GM23338 (cell line): ENCODE measurements at regions not wholly inside any gene's neighbourhood (a gene's known extent, or its start where the extent isn't known, plus 50 kb on each side); places are given as distances from the start of the nearest gene placed in this dataset.

Experiments used
- ATAC-seq: fragments of 200-7000 bp; cut with Tn5 transposase; 3 replicates; pipeline ENCODE4 v1.9.1; 2020
- DNase-seq: peaks from one replicate; pipeline ENCODE4 v3.0.0-alpha.2; 2015; ENCODE audit warnings: low spot score
- H2AFZ ChIP-seq: fragments of 200-600 bp; sonication (generic); 2 replicates; pipeline ENCODE4 v1.8.0; 2016; ENCODE audit warnings: antibody characterized with exemption, mild to moderate bottlenecking, moderate library complexity
- H3F3A ChIP-seq: fragments of 200-600 bp; sonication (generic); replicated peaks from 2 replicates; pipeline ENCODE4 v1.8.0; 2017; ENCODE audit warnings: antibody characterized with exemption, mixed run types, low read depth
- H3K27ac ChIP-seq: fragments of 200-600 bp; sonication (generic); 2 replicates; pipeline ENCODE4 v1.6.1; 2016; ENCODE audit warnings: low read depth
- H3K27me3 ChIP-seq: fragments of 200-600 bp; sonication (generic); 2 replicates; pipeline ENCODE4 v1.8.0; 2016; ENCODE audit warnings: mild to moderate bottlenecking, mixed run types, moderate library complexity; ENCODE audit not compliant: insufficient read depth
- H3K36me3 ChIP-seq: fragments of 200-600 bp; sonication (generic); 2 replicates; pipeline ENCODE4 v1.8.0; 2016; ENCODE audit warnings: mild to moderate bottlenecking; ENCODE audit not compliant: insufficient read depth
- H3K4me1 ChIP-seq: fragments of 200-600 bp; sonication (generic); 2 replicates; pipeline ENCODE4 v1.8.0; 2016; ENCODE audit warnings: mild to moderate bottlenecking, moderate library complexity; ENCODE audit not compliant: insufficient read depth
- H3K4me2 ChIP-seq: fragments of 200-600 bp; sonication (generic); 2 replicates; pipeline ENCODE4 v1.7.1; 2017; ENCODE audit warnings: mixed run types
- H3K4me3 ChIP-seq: fragments of 200-600 bp; sonication (generic); 2 replicates; pipeline ENCODE4 v1.6.1; 2016; ENCODE audit warnings: mixed run types
- H3K79me2 ChIP-seq: fragments of 200-600 bp; sonication (generic); replicated peaks from 2 replicates; pipeline ENCODE4 v1.8.0; 2017; ENCODE audit warnings: mild to moderate bottlenecking; ENCODE audit not compliant: insufficient read depth
- H3K9me2 ChIP-seq: fragments of 200-600 bp; sonication (generic); 2 replicates; pipeline ENCODE4 v1.8.0; 2017; ENCODE audit not compliant: insufficient read depth
- H4K20me1 ChIP-seq: fragments of 200-600 bp; sonication (generic); replicated peaks from 2 replicates; pipeline ENCODE4 v1.8.0; 2017; ENCODE audit warnings: mild to moderate bottlenecking; ENCODE audit not compliant: insufficient read depth
- H3K27ac Mint-ChIP-seq: 2 replicates; pipeline ENCODE4 v1.8.0; 2020; ENCODE audit warnings: inconsistent platforms, mild to moderate bottlenecking, moderate library complexity, mixed read lengths
- H3K27me3 Mint-ChIP-seq: 3 replicates; pipeline ENCODE4 v1.8.0; 2022; ENCODE audit warnings: low read depth, mild to moderate bottlenecking, moderate library complexity, mixed read lengths, inconsistent platforms; ENCODE audit not compliant: insufficient read depth, poor library complexity
- H3K36me3 Mint-ChIP-seq: 3 replicates; pipeline ENCODE4 v1.8.0; 2021; ENCODE audit warnings: low read depth, mild to moderate bottlenecking, inconsistent platforms, moderate library complexity, mixed read lengths
- H3K4me1 Mint-ChIP-seq: 3 replicates; pipeline ENCODE4 v1.8.0; 2020; ENCODE audit warnings: mild to moderate bottlenecking, inconsistent platforms, mixed read lengths
- H3K4me3 Mint-ChIP-seq: 3 replicates; pipeline ENCODE4 v1.8.0; 2021; ENCODE audit warnings: moderate library complexity, mild to moderate bottlenecking, inconsistent platforms, mixed read lengths
- H3K9me3 Mint-ChIP-seq: 3 replicates; pipeline ENCODE4 v1.8.0; 2020; ENCODE audit warnings: moderate library complexity, mild to moderate bottlenecking, inconsistent platforms, mixed read lengths
- CREB1 ChIP-seq: fragments of 250-450 bp; sonication (Bioruptor Pico); IDR thresholded peaks from 2 replicates; pipeline ENCODE4 v1.5.0; 2020; ENCODE audit warnings: low read depth, mild to moderate bottlenecking, moderate library complexity
- CTCF ChIP-seq, 2 experiments: fragments of 200-600 bp in 1 of 2; sonication (generic) in 1 of 2; conservative IDR thresholded peaks; 2 replicates each; pipeline versions ENCODE4 v1.5.1 to v1.6.1; 2016 to 2017; ENCODE audit warnings: antibody characterized with exemption in 2 of 2, low read depth in 2 of 2, mild to moderate bottlenecking in 2 of 2, moderate library complexity in 1 of 2
- EZH2phosphoT487 ChIP-seq: fragments of 200-600 bp; sonication (generic); IDR thresholded peaks from one replicate; pipeline ENCODE4 v1.8.1; 2018; ENCODE audit warnings: antibody characterized with exemption; ENCODE audit not compliant: unreplicated experiment
- JUNB ChIP-seq: IDR thresholded peaks from one replicate; pipeline ENCODE4 v1.6.1; 2016; ENCODE audit warnings: antibody characterized with exemption; ENCODE audit not compliant: unreplicated experiment
- NANOG ChIP-seq: IDR thresholded peaks from 2 replicates; pipeline ENCODE4 v1.6.1; 2016; ENCODE audit warnings: antibody characterized with exemption, borderline replicate concordance
- POLR2AphosphoS5 ChIP-seq: IDR thresholded peaks from 2 replicates; pipeline ENCODE4 v1.6.1; 2016; ENCODE audit warnings: antibody characterized with exemption, low read depth
- REST ChIP-seq: IDR thresholded peaks from one replicate; pipeline ENCODE4 v1.6.1; 2018; ENCODE audit warnings: antibody characterized with exemption; ENCODE audit not compliant: unreplicated experiment
- ZNF331 ChIP-seq: fragments of 250-450 bp; sonication (Bioruptor Pico); IDR thresholded peaks from 2 replicates; pipeline ENCODE4 v1.5.0; 2020; ENCODE audit warnings: low read depth, mild to moderate bottlenecking, moderate library complexity

- H4K20me1 ChIP-seq: no peaks in the 10 kb centered on the region
- peaks cover 10% of the 10 kb centered on the region; the same call in 2 of the 3 replicates for H3K4me1 Mint-ChIP-seq
- no peak overlapping the region for H3K4me3 Mint-ChIP-seq
- no peak overlapping the region for H2AFZ ChIP-seq
- peaks cover 4% of the 10 kb centered on the region; the same call in 1 of the 2 replicates for H3K4me1 ChIP-seq
- H3K27ac ChIP-seq: no peak overlapping the region
- DNase-seq (no peak), ATAC-seq (no peak)
- TF ChIP-seq EZH2phosphoT487 (no peak), CTCF (conservative IDR thresholded peaks at IDR 0.05; ENCODE audit: low read depth in 2 of 2) (no peak)
- H3K9me3 Mint-ChIP-seq: no peaks in the 10 kb centered on the region
- H3K36me3 Mint-ChIP-seq: no peaks in the 10 kb centered on the region
- H3K36me3 ChIP-seq: no peaks in the 10 kb centered on the region
- no peaks in the 10 kb centered on the region for H3K27me3 ChIP-seq
- no peaks in the 10 kb centered on the region for H3F3A ChIP-seq
- no peaks in the 10 kb centered on the region for H3K79me2 ChIP-seq
- H3K4me2 ChIP-seq: no peak overlapping the region
- H3K9me2 ChIP-seq: no peaks in the 10 kb centered on the region
- H3K4me3 ChIP-seq: no peak overlapping the region
- H3K27me3 Mint-ChIP-seq: no peaks in the 10 kb centered on the region
- peak overlapping the region; percentile 8; the same call in 1 of the 2 replicates for H3K27ac Mint-ChIP-seq
Measured at GRCh38 chr5:107010060-107010459, 660.7 kb downstream of the EFNA5 start.

- no peak overlapping the region for H3K27ac Mint-ChIP-seq
- peaks cover 4% of the 10 kb centered on the region; the same call in 2 of the 3 replicates for H3K4me1 Mint-ChIP-seq
- H3K27me3 Mint-ChIP-seq: peaks cover 2% of the 10 kb centered on the region
- no peaks in the 10 kb centered on the region for H4K20me1 ChIP-seq
- no peaks in the 10 kb centered on the region for H3F3A ChIP-seq
- H3K4me1 ChIP-seq: no peaks in the 10 kb centered on the region
- H3K36me3 Mint-ChIP-seq: no peaks in the 10 kb centered on the region
- H3K4me3 ChIP-seq: no peak overlapping the region
- DNase-seq: no peak
- H3K4me3 Mint-ChIP-seq: no peak overlapping the region
- no peaks in the 10 kb centered on the region for H3K9me3 Mint-ChIP-seq
- no peaks in the 10 kb centered on the region; the same call in 1 of the 2 replicates for H3K27me3 ChIP-seq
- no peaks in the 10 kb centered on the region for H3K9me2 ChIP-seq
- no peak overlapping the region for H3K4me2 ChIP-seq
- TF ChIP-seq ZNF331 (CRISPR knock-in tag) (no peak), POLR2AphosphoS5 (no peak), CREB1 (CRISPR knock-in tag) (no peak), NANOG (no peak), JUNB (no peak), REST (no peak), EZH2phosphoT487 (no peak)
- ATAC-seq: no peak
- no peak overlapping the region for H3K27ac ChIP-seq
- no peaks in the 10 kb centered on the region for H3K36me3 ChIP-seq
- H3K79me2 ChIP-seq: no peaks in the 10 kb centered on the region
- H2AFZ ChIP-seq: no peak overlapping the region
Measured at GRCh38 chr5:107005653-107006052, 665.1 kb downstream of the EFNA5 start.
